ENCODE measurements at regions not wholly inside any gene's neighbourhood (a gene's known extent, or its start where the extent isn't known, plus 50 kb on each side); places are given as distances from the start of the nearest gene placed in this dataset.
"Not testable (repeated sequence)": the region's sequence is repeated elsewhere in the genome, so short reads cannot be mapped to it uniquely, and the experiment has no call there.

- no peak for DNase-seq
Observed at GRCh38 chr2:111251711-111252110, 131.0 kb downstream of the BCL2L11 start.

- DNase-seq = no peak
Observed at GRCh38 chr2:111252436-111252835, 131.7 kb downstream of the BCL2L11 start.

GRCh38 chr2:111254916-111255315, 134.2 kb downstream of the BCL2L11 start:
- not testable (repeated sequence) for DNase-seq

- DNase-seq = not testable (repeated sequence)
Observed at GRCh38 chr2:111256628-111257027, 135.9 kb downstream of the BCL2L11 start.

- DNase-seq = not testable (repeated sequence)
Observed at GRCh38 chr2:111257607-111258006, 136.9 kb downstream of the BCL2L11 start.

GRCh38 chr2:111258318-111258717, 137.6 kb downstream of the BCL2L11 start:
- DNase-seq = not testable (repeated sequence)

GRCh38 chr2:111262627-111263379, 142.1 kb downstream of the BCL2L11 start:
- DNase-seq = not testable (repeated sequence)

GRCh38 chr2:111263380-111264017, 142.8 kb downstream of the BCL2L11 start:
- DNase-seq = not testable (repeated sequence)

GRCh38 chr2:111264956-111265355, 144.2 kb downstream of the BCL2L11 start:
- not testable (repeated sequence) for DNase-seq

- not testable (repeated sequence) for DNase-seq
Observed at GRCh38 chr2:111266556-111266955, 145.8 kb downstream of the BCL2L11 start.

- not testable (repeated sequence) for DNase-seq
Observed at GRCh38 chr2:111267038-111267437, 146.3 kb downstream of the BCL2L11 start.

- not testable (repeated sequence) for DNase-seq
Observed at GRCh38 chr2:111269761-111270323, 149.1 kb downstream of the BCL2L11 start.

GRCh38 chr2:111270569-111270968, 149.9 kb downstream of the BCL2L11 start:
- not testable (repeated sequence) for DNase-seq

GRCh38 chr2:111271647-111272304, 151.1 kb downstream of the BCL2L11 start:
- not testable (repeated sequence) for DNase-seq

- not testable (repeated sequence) for DNase-seq
Observed at GRCh38 chr2:111273007-111273406, 152.3 kb downstream of the BCL2L11 start.

- DNase-seq = not testable (repeated sequence)
Observed at GRCh38 chr2:111275047-111275853, 154.5 kb downstream of the BCL2L11 start.

GRCh38 chr2:111275854-111276171, 155.1 kb downstream of the BCL2L11 start:
- DNase-seq = not testable (repeated sequence)

- not testable (repeated sequence) for DNase-seq
Observed at GRCh38 chr2:111278133-111278532, 157.4 kb downstream of the BCL2L11 start.

- DNase-seq = not testable (repeated sequence)
Observed at GRCh38 chr2:111280709-111281286, 160.1 kb downstream of the BCL2L11 start.

GRCh38 chr2:111282162-111282561, 161.4 kb downstream of the BCL2L11 start:
- not testable (repeated sequence) for DNase-seq

Data from right kidney (tissue), 1 donor.